H1 (cell line): ENCODE measurements at regions not wholly inside any gene's neighbourhood (a gene's known extent, or its start where the extent isn't known, plus 50 kb on each side); places are given as distances from the start of the nearest gene placed in this dataset.

Experiments
- CTCF ChIA-PET: fragments of 300-600 bp; sonication (Branson Sonifier 250); formaldehyde crosslinking; loops from one replicate; lab custom pipeline; 2021; ENCODE audit not compliant: partially characterized antibody; lab: Charles Lee
- POLR2A ChIA-PET: fragments of 300-600 bp; sonication (Branson Sonifier 250); formaldehyde crosslinking; loops from one replicate; lab custom pipeline; 2021; ENCODE audit warnings: inconsistent platforms; ENCODE audit not compliant: partially characterized antibody; lab: Charles Lee
- DNase-seq, 2 experiments: peaks; one replicate each; pipeline versions ENCODE4 v3.0.0 to v3.0.0-alpha.2; 2010 to 2022; ENCODE audit warnings: low spot score in 2 of 2, low read depth in 1 of 2, mixed read lengths in 1 of 2
- FAIRE-seq: peaks from 2 replicates; lab custom pipeline; 2011; peaks lifted over from hg19 to GRCh38; lab: Jason Lieb, UNC
- H2AFZ ChIP-seq: 2 replicates; pipeline ENCODE4 v1.8.1; 2012; ENCODE audit warnings: low read length, inconsistent platforms
- H2AK5ac ChIP-seq: 2 replicates; pipeline ENCODE4 v1.6.1; 2013; ENCODE audit warnings: low read depth, low read length
- H2BK120ac ChIP-seq: replicated peaks from 2 replicates; pipeline ENCODE3; 2013; ENCODE audit warnings: low read depth, low read length, inconsistent platforms
- H2BK12ac ChIP-seq: 2 replicates; pipeline ENCODE4 v1.6.1; 2013; ENCODE audit warnings: low read depth, low read length
- H2BK15ac ChIP-seq: 2 replicates; pipeline ENCODE4 v1.6.1; 2013; ENCODE audit warnings: low read length
- H2BK20ac ChIP-seq: 2 replicates; pipeline ENCODE4 v1.6.1; 2013; ENCODE audit warnings: low read length
- H2BK5ac ChIP-seq: 2 replicates; pipeline ENCODE4 v1.6.1; 2013; ENCODE audit warnings: low read depth, low read length
- H3K14ac ChIP-seq: 2 replicates; pipeline ENCODE4 v1.6.1; 2013; ENCODE audit warnings: inconsistent platforms; ENCODE audit not compliant: insufficient read length
- H3K18ac ChIP-seq: 2 replicates; pipeline ENCODE4 v1.6.1; 2013; ENCODE audit warnings: low read length; ENCODE audit errors: extremely low read depth
- H3K23ac ChIP-seq: 2 replicates; pipeline ENCODE4 v1.6.1; 2013; ENCODE audit warnings: inconsistent platforms; ENCODE audit not compliant: insufficient read length
- H3K23me2 ChIP-seq: 2 replicates; pipeline ENCODE4 v1.6.1; 2013; ENCODE audit warnings: low read depth, low read length
- H3K27ac ChIP-seq: 2 replicates; pipeline ENCODE4 v1.6.1; 2011; ENCODE audit warnings: low read depth, low read length, inconsistent platforms
- H3K27me3 ChIP-seq, 4 experiments: replicated peaks in 1 of 4; 1 replicate in 1 of 4; 2 replicates in 3 of 4; pipeline versions ENCODE4 v1.6.1 to v1.8.1; 2011 to 2013; ENCODE audit warnings: low read length in 3 of 4, mild to moderate bottlenecking in 3 of 4, inconsistent platforms in 2 of 4, mixed read lengths in 2 of 4, moderate library complexity in 1 of 4; ENCODE audit not compliant: control insufficient read depth in 3 of 4, insufficient read depth in 3 of 4; ENCODE audit errors: extremely low read depth in 1 of 4
- H3K36me3 ChIP-seq, 4 experiments: 2 replicates each; pipeline versions ENCODE4 v1.6.1 to v1.8.1; 2011 to 2013; ENCODE audit warnings: mild to moderate bottlenecking in 4 of 4, low read length in 3 of 4, moderate library complexity in 2 of 4, control low read depth in 1 of 4, inconsistent platforms in 1 of 4; ENCODE audit not compliant: insufficient read depth in 4 of 4, control insufficient read depth in 2 of 4
- H3K4ac ChIP-seq: replicated peaks from 2 replicates; pipeline ENCODE3; 2013; ENCODE audit warnings: low read length, low read depth, mixed read lengths, inconsistent platforms; ENCODE audit not compliant: insufficient read length
- H3K4me1 ChIP-seq, 4 experiments: replicated peaks in 1 of 4; 1 replicate in 1 of 4; 2 replicates in 3 of 4; pipeline versions ENCODE4 v1.6.1 to v1.8.1; 2011 to 2013; ENCODE audit warnings: low read length in 3 of 4, inconsistent platforms in 2 of 4, mixed read lengths in 1 of 4; ENCODE audit not compliant: insufficient read depth in 4 of 4, control insufficient read depth in 3 of 4
- H3K4me2 ChIP-seq, 2 experiments: 2 replicates each; pipeline versions ENCODE4 v1.6.1 to v1.8.1; 2011 to 2013; ENCODE audit warnings: low read depth in 2 of 2, low read length in 2 of 2, control low read depth in 1 of 2, inconsistent platforms in 1 of 2, mild to moderate bottlenecking in 1 of 2; ENCODE audit not compliant: insufficient read depth in 1 of 2
- H3K4me3 ChIP-seq, 4 experiments: fragments of 200-600, 300-600 bp in 1 of 4; sonication (generic), shearing (Covaris generic), sonication (Bioruptor Twin) in 1 of 4; 2 replicates each; pipeline versions ENCODE4 v1.5.1 to v1.8.1; 2011 to 2016; ENCODE audit warnings: low read length in 4 of 4, low read depth in 3 of 4, control low read depth in 2 of 4, inconsistent platforms in 2 of 4, mild to moderate bottlenecking in 2 of 4, mixed read lengths in 1 of 4, moderate library complexity in 1 of 4; ENCODE audit not compliant: insufficient read depth in 2 of 4; ENCODE audit errors: extremely low read depth in 1 of 4
- H3K56ac ChIP-seq: replicated peaks from 2 replicates; pipeline ENCODE3; 2013; ENCODE audit warnings: low read depth, mild to moderate bottlenecking, mixed read lengths, low read length, inconsistent platforms; ENCODE audit not compliant: insufficient read length
- H3K79me1 ChIP-seq: 2 replicates; pipeline ENCODE4 v1.6.1; 2013; ENCODE audit warnings: low read depth, low read length, control low read depth
- H3K79me2 ChIP-seq, 2 experiments: 2 replicates each; pipeline versions ENCODE4 v1.6.1 to v1.8.1; 2012 to 2013; ENCODE audit warnings: low read length in 2 of 2, mild to moderate bottlenecking in 2 of 2, inconsistent platforms in 1 of 2; ENCODE audit not compliant: insufficient read depth in 2 of 2, control insufficient read depth in 1 of 2
- H3K9ac ChIP-seq, 4 experiments: replicated peaks in 1 of 4; 1 replicate in 1 of 4; 2 replicates in 3 of 4; pipeline versions ENCODE4 v1.6.1 to v1.8.1; 2011 to 2013; ENCODE audit warnings: low read depth in 3 of 4, low read length in 3 of 4, control low read depth in 2 of 4, mild to moderate bottlenecking in 2 of 4, moderate library complexity in 2 of 4, inconsistent platforms in 1 of 4; ENCODE audit errors: extremely low read depth in 1 of 4
- H3K9me3 ChIP-seq, 2 experiments: 2 replicates each; pipeline versions ENCODE4 v1.6.1 to v1.8.1; 2012 to 2013; ENCODE audit warnings: mild to moderate bottlenecking in 2 of 2, moderate library complexity in 2 of 2, control low read depth in 1 of 2, inconsistent platforms in 1 of 2, low read depth in 1 of 2, low read length in 1 of 2, mixed read lengths in 1 of 2; ENCODE audit not compliant: insufficient read depth in 2 of 2
- H4K20me1 ChIP-seq, 2 experiments: replicated peaks in 1 of 2; 2 replicates each; pipeline versions ENCODE3 to v1.8.1; 2011 to 2013; ENCODE audit warnings: inconsistent platforms in 2 of 2, low read length in 2 of 2, mild to moderate bottlenecking in 1 of 2; ENCODE audit not compliant: insufficient read depth in 2 of 2, control insufficient read depth in 1 of 2
- H4K5ac ChIP-seq: 2 replicates; pipeline ENCODE4 v1.6.1; 2013; ENCODE audit warnings: low read length, low read depth, mixed read lengths, inconsistent platforms; ENCODE audit not compliant: insufficient read length
- H4K8ac ChIP-seq: 2 replicates; pipeline ENCODE4 v1.8.0; 2013; ENCODE audit warnings: mild to moderate bottlenecking, moderate library complexity, low read length, inconsistent platforms; ENCODE audit not compliant: insufficient read depth; ENCODE audit errors: extremely low read depth
- H4K91ac ChIP-seq: replicated peaks from 2 replicates; pipeline ENCODE3; 2013; ENCODE audit warnings: low read length, mixed read lengths, inconsistent platforms; ENCODE audit not compliant: insufficient read length
- CBX5 ChIP-seq: fragments of 300-800, 300-1000 bp; sonication (generic); IDR thresholded peaks from 2 replicates; pipeline ENCODE4 v1.7.1; 2016; ENCODE audit warnings: antibody characterized with exemption, low read length, low read depth
- CREB1 ChIP-seq: IDR thresholded peaks from 2 replicates; pipeline ENCODE4 v1.6.1; 2012; ENCODE audit warnings: inconsistent platforms
- EP300 ChIP-seq, 2 experiments: IDR thresholded peaks; 1 replicate in 1 of 2; 2 replicates in 1 of 2; pipeline ENCODE4 v1.6.1; 2011 to 2012; ENCODE audit warnings: low read depth in 2 of 2, low read length in 2 of 2, mild to moderate bottlenecking in 2 of 2, borderline replicate concordance in 1 of 2, inconsistent platforms in 1 of 2, moderate library complexity in 1 of 2
- FOSL1 ChIP-seq: IDR thresholded peaks from 2 replicates; pipeline ENCODE4 v1.6.1; 2011; ENCODE audit warnings: mild to moderate bottlenecking, low read depth, low read length, moderate library complexity; ENCODE audit not compliant: insufficient read depth
- RFX5 ChIP-seq: IDR thresholded peaks from 2 replicates; pipeline ENCODE4 v1.6.1; 2011; ENCODE audit warnings: low read depth, low read length, improper control_type of control experiment, borderline replicate concordance
- TEAD4 ChIP-seq: IDR thresholded peaks from 2 replicates; pipeline ENCODE4 v1.6.1; 2012; ENCODE audit warnings: low read depth, low read length, inconsistent platforms, mixed read lengths
- ZNF274 ChIP-seq: IDR thresholded peaks from 2 replicates; pipeline ENCODE4 v1.7.0; 2012; ENCODE audit warnings: low read length, borderline replicate concordance; ENCODE audit errors: extremely low read depth
- WGBS, 2 experiments: shearing (Covaris generic) in 1 of 2; methylation state at CpG; one replicate each; pipeline versions ENCODE4 v1.1.6 to v1.1.7; 2013 to 2015; ENCODE audit warnings: low lambda C conversion rate in 2 of 2, mixed read lengths in 2 of 2, inconsistent platforms in 1 of 2, low coverage in 1 of 2, missing lambda C conversion rate in 1 of 2; ENCODE audit not compliant: insufficient replicate concordance in 2 of 2, insufficient coverage in 1 of 2, insufficient read length in 1 of 2; ENCODE audit errors: extremely low coverage in 1 of 2, missing lambda C conversion rate in 1 of 2; 5-methylcytosine and 5-hydroxymethylcytosine counted together

DNA sequence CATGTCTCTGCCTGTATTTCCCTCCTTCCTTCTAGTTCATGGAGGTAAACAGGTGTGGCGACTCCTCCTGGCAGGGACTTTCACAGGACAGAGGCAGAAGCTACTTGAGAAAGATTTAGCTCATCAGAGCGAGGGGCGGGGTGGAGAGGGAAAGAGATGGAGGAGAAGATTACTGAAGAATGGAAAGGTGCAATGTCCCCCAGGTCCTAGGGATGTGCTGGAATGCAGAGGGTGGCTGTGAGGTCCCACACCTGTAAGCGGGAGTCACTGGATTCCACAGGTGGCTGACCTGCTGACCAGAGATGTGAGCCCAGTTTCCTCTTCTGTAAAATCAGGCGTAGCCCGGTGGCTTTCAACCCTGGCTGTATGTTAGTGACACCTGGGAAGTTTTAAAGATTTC lies 199.2 kb upstream of the SULF2 start:
- 88% methylated on average over 6 of the region's 6 CpGs; no CpG with 5 or more reads in 1 of the 2 experiments for WGBS, 2 experiments
- Histone ChIP-seq H3K79me1 (no peaks in the 10 kb centered on the region), H2AFZ (no peak overlapping the region), H4K5ac (no peak overlapping the region), H3K4ac (no peak overlapping the region), H2AK5ac (no peak overlapping the region), H3K23me2 (no peaks in the 10 kb centered on the region), H3K79me2 (no peaks in the 10 kb centered on the region), H3K56ac (no peak overlapping the region), H3K4me1 (peaks cover 0 to 2% (median under 1%) of the 10 kb centered on the region in 4 experiments; a peak in 3 of 7 replicates), H3K4me2 (no peak overlapping the region), H2BK15ac (no peak overlapping the region), H2BK120ac (no peak overlapping the region), H3K36me3 (no peaks in the 10 kb centered on the region), H4K91ac (no peak overlapping the region), H3K14ac (no peak overlapping the region), H3K9me3 (peaks cover 0 to 6% of the 10 kb centered on the region in 2 experiments; a peak in 2 of 4 replicates), H3K18ac (no peak overlapping the region), H4K8ac (no peak overlapping the region), H3K27ac (no peak overlapping the region), H3K27me3 (no peaks in the 10 kb centered on the region), H2BK12ac (no peak overlapping the region), H2BK20ac (no peak overlapping the region), H2BK5ac (no peak overlapping the region), H4K20me1 (no peaks in the 10 kb centered on the region), H3K4me3 (no peak overlapping the region), H3K9ac (no peak overlapping the region), H3K23ac (no peak overlapping the region)
- ChIA-PET CTCF (interaction anchor here (1.0 to 1.3 kb wide), 2 partner anchors 9 to 14 kb away, joined by 3 to 4 read pairs; no protein-coding TSS in a partner anchor), POLR2A (no interaction called here)
- DNase-seq (no peak), FAIRE-seq (no peak)
- TF ChIP-seq FOSL1 (no peak), EP300 (IDR thresholded peaks at IDR 0.05; ENCODE audit: borderline replicate concordance in 1 of 2, low read depth in 2 of 2, low read length in 2 of 2) (no peak), CREB1 (no peak), CBX5 (no peak), TEAD4 (no peak), RFX5 (no peak), ZNF274 (no peak)
